ENCODE measurements at regions not wholly inside any gene's neighbourhood (a gene's known extent, or its start where the extent isn't known, plus 50 kb on each side); places are given as distances from the start of the nearest gene placed in this dataset.

GRCh38 chr3:181764544-181764943, 52.8 kb downstream of the SOX2 start:
- no peak for DNase-seq (ENCODE audit: low spot score)

- DNase-seq (ENCODE audit: low spot score), result no peak
Measured at GRCh38 chr3:181770296-181770695, 58.6 kb downstream of the SOX2 start.

GRCh38 chr3:181771120-181771519, 59.4 kb downstream of the SOX2 start:
- DNase-seq (ENCODE audit: low spot score), result no peak

- DNase-seq (ENCODE audit: low spot score), result no peak
Measured at GRCh38 chr3:181772166-181772565, 60.4 kb downstream of the SOX2 start.

GRCh38 chr3:181773921-181774320, 62.2 kb downstream of the SOX2 start:
- no peak for DNase-seq (ENCODE audit: low spot score)

GRCh38 chr3:181782306-181782954, 70.7 kb downstream of the SOX2 start:
- DNase-seq (ENCODE audit: low spot score), result no peak

GRCh38 chr3:181790561-181790960, 78.8 kb downstream of the SOX2 start:
- no peak for DNase-seq (ENCODE audit: low spot score)

GRCh38 chr3:181791056-181791955, 79.6 kb downstream of the SOX2 start:
- DNase-seq (ENCODE audit: low spot score), result no peak

- DNase-seq (ENCODE audit: low spot score), result no peak
Measured at GRCh38 chr3:181793006-181793405, 81.3 kb downstream of the SOX2 start.

- DNase-seq (ENCODE audit: low spot score), result no peak
Measured at GRCh38 chr3:181794011-181794790, 82.5 kb downstream of the SOX2 start.

- DNase-seq (ENCODE audit: low spot score), result no peak
Measured at GRCh38 chr3:181796641-181797040, 84.9 kb downstream of the SOX2 start.

- DNase-seq (ENCODE audit: low spot score), result no peak
Measured at GRCh38 chr3:181797431-181797830, 85.7 kb downstream of the SOX2 start.

GRCh38 chr3:181805703-181806102, 94.0 kb downstream of the SOX2 start:
- DNase-seq (ENCODE audit: low spot score), result no peak

GRCh38 chr3:181808053-181808452, 96.3 kb downstream of the SOX2 start:
- no peak for DNase-seq (ENCODE audit: low spot score)

- no peak for DNase-seq (ENCODE audit: low spot score)
Measured at GRCh38 chr3:181823716-181824115, 112.0 kb downstream of the SOX2 start.

- no peak for DNase-seq (ENCODE audit: low spot score)
Measured at GRCh38 chr3:181824961-181825360, 113.2 kb downstream of the SOX2 start.

GRCh38 chr3:181839039-181839915, 127.6 kb downstream of the SOX2 start:
- DNase-seq (ENCODE audit: low spot score), result no peak

GRCh38 chr3:181839916-181840297, 128.2 kb downstream of the SOX2 start:
- no peak for DNase-seq (ENCODE audit: low spot score)

GRCh38 chr3:181844211-181844610, 132.5 kb downstream of the SOX2 start:
- no peak for DNase-seq (ENCODE audit: low spot score)

GRCh38 chr3:181847276-181847675, 135.6 kb downstream of the SOX2 start:
- DNase-seq (ENCODE audit: low spot score), result no peak

GRCh38 chr3:181851063-181851462, 139.3 kb downstream of the SOX2 start:
- no peak for DNase-seq (ENCODE audit: low spot score)

GRCh38 chr3:181855825-181856224, 144.1 kb downstream of the SOX2 start:
- no peak for DNase-seq (ENCODE audit: low spot score)

Data from hematopoietic multipotent progenitor cell treated with erythropoietin and hydrocortisone succinate and interleukin-3 and kit ligand, for 15 days (in vitro differentiated cells).